AG09319 (cell line): ENCODE measurements at regions not wholly inside any gene's neighbourhood (a gene's known extent, or its start where the extent isn't known, plus 50 kb on each side); places are given as distances from the start of the nearest gene placed in this dataset.

Experiments
- DNase-seq: peaks from one replicate; pipeline ENCODE4 v3.0.0-alpha.2; 2010; ENCODE audit warnings: low read depth; ENCODE audit errors: extremely low read depth
- CTCF ChIP-seq: IDR thresholded peaks from 2 replicates; pipeline ENCODE4 v1.5.1; 2011; ENCODE audit warnings: low read depth, mild to moderate bottlenecking, inconsistent platforms, low read length, moderate library complexity

GRCh38 chr16:31819948-31820347 is 53.7 kb upstream of the ZNF267 start:
- no peak for DNase-seq
- TF ChIP-seq CTCF, result no peak
